ENCODE measurements at regions not wholly inside any gene's neighbourhood (a gene's known extent, or its start where the extent isn't known, plus 50 kb on each side); places are given as distances from the start of the nearest gene placed in this dataset.

- TF ChIP-seq REST (IDR thresholded peaks at IDR 0.05; ENCODE audit: borderline replicate concordance) (no peak), CTCF (IDR thresholded peaks at IDR 0.05; ENCODE audit: poor library complexity, severe bottlenecking) (no peak), EP300 (conservative IDR thresholded peaks at IDR 0.05; ENCODE audit: poor library complexity, severe bottlenecking) (no peak), POLR2AphosphoS5 (IDR thresholded peaks at IDR 0.05) (no peak), EZH2 (IDR thresholded peaks at IDR 0.05; ENCODE audit: borderline replicate concordance, insufficient read depth, low read length, poor library complexity, severe bottlenecking) (no peak), MXI1 (conservative IDR thresholded peaks at IDR 0.05; ENCODE audit: poor library complexity, severe bottlenecking) (no peak)
These were observed 591.7 kb upstream of the NRSN1 start for GRCh38 chr6:23534351-23534750.

Measured in neural cell (in vitro differentiated cells).